GM18909 (cell line): ENCODE measurements at regions not wholly inside any gene's neighbourhood (a gene's known extent, or its start where the extent isn't known, plus 50 kb on each side); places are given as distances from the start of the nearest gene placed in this dataset.

Source experiments
- ATAC-seq: cut with Tn5 transposase; IDR thresholded peaks from one replicate; pipeline ENCODE4 v1.9.1; 2021; ENCODE audit warnings: mild to moderate bottlenecking; ENCODE audit not compliant: unreplicated experiment, poor library complexity

GRCh38 chr2:898319-898718, 52.3 kb upstream of the SNTG2 start:
- no peak for ATAC-seq

GRCh38 chr2:897091-897490, 53.6 kb upstream of the SNTG2 start:
- no peak for ATAC-seq

- no peak for ATAC-seq
These were observed 57.3 kb upstream of the SNTG2 start for GRCh38 chr2:893311-893710.

- no peak for ATAC-seq
These were observed 57.8 kb upstream of the SNTG2 start for GRCh38 chr2:892892-893291.

- ATAC-seq: no peak
These were observed 58.2 kb upstream of the SNTG2 start for GRCh38 chr2:892401-892800.

- no peak for ATAC-seq
These were observed 58.9 kb upstream of the SNTG2 start for GRCh38 chr2:891734-892133.

GRCh38 chr2:890791-891190, 59.9 kb upstream of the SNTG2 start:
- no peak for ATAC-seq

- ATAC-seq: no peak
These were observed 60.4 kb upstream of the SNTG2 start for GRCh38 chr2:890214-890613.

GRCh38 chr2:888906-889566, 61.6 kb upstream of the SNTG2 start:
- ATAC-seq: no peak

- no peak for ATAC-seq
These were observed 62.3 kb upstream of the SNTG2 start for GRCh38 chr2:888211-888801.

- no peak for ATAC-seq
These were observed 63.0 kb upstream of the SNTG2 start for GRCh38 chr2:887639-888038.

- no peak for ATAC-seq
These were observed 64.3 kb upstream of the SNTG2 start for GRCh38 chr2:886072-887022.

GRCh38 chr2:885230-886071, 65.2 kb upstream of the SNTG2 start:
- no peak for ATAC-seq

GRCh38 chr2:883803-884748, 66.6 kb upstream of the SNTG2 start:
- ATAC-seq: no peak

GRCh38 chr2:883260-883802, 67.3 kb upstream of the SNTG2 start:
- no peak for ATAC-seq

- peak; percentile 76 for ATAC-seq
These were observed 69.3 kb upstream of the SNTG2 start for GRCh38 chr2:881204-881918.

- no peak for ATAC-seq
These were observed 70.3 kb upstream of the SNTG2 start for GRCh38 chr2:880201-880970.

- no peak for ATAC-seq
These were observed 71.1 kb upstream of the SNTG2 start for GRCh38 chr2:879540-879939.
